GM12878 (cell line): ENCODE measurements at regions not wholly inside any gene's neighbourhood (a gene's known extent, or its start where the extent isn't known, plus 50 kb on each side); places are given as distances from the start of the nearest gene placed in this dataset.

Source experiments
- CTCF ChIP-seq, 3 experiments: IDR thresholded peaks in 2 of 3; conservative IDR thresholded peaks in 1 of 3; 2 replicates each; pipeline ENCODE4 v1.5.1; 2011; ENCODE audit warnings: low read depth in 3 of 3, low read length in 3 of 3, mild to moderate bottlenecking in 3 of 3, control low read depth in 2 of 3, moderate library complexity in 2 of 3, inconsistent platforms in 1 of 3, mixed read lengths in 1 of 3; ENCODE audit not compliant: control insufficient read depth in 2 of 3, insufficient read depth in 1 of 3; ENCODE audit errors: extremely low read depth in 1 of 3
- POLR2A ChIP-seq: IDR thresholded peaks from 2 replicates; pipeline ENCODE4 v1.6.1; 2011; ENCODE audit warnings: low read depth, mild to moderate bottlenecking, low read length
- YY1 ChIP-seq: IDR thresholded peaks from 2 replicates; pipeline ENCODE4 v1.6.1; 2011; ENCODE audit warnings: low read depth, mild to moderate bottlenecking, low read length

- TF ChIP-seq CTCF (IDR thresholded peaks at IDR 0.05 in 2 of 3, conservative IDR thresholded peaks at IDR 0.05 in 1 of 3; ENCODE audit: control insufficient read depth in 2 of 3, extremely low read depth in 1 of 3, insufficient read depth in 1 of 3, low read depth in 3 of 3, low read length in 3 of 3) = no peak
- TF ChIP-seq YY1 = no peak
- no peak for TF ChIP-seq POLR2A
Observed at GRCh38 chr18:14997357-14997756, 249.4 kb downstream of the ANKRD30B start.
